ENCODE measurements at regions not wholly inside any gene's neighbourhood (a gene's known extent, or its start where the extent isn't known, plus 50 kb on each side); places are given as distances from the start of the nearest gene placed in this dataset.
"Not testable (repeated sequence)": the region's sequence is repeated elsewhere in the genome, so short reads cannot be mapped to it uniquely, and the experiment has no call there.

- Mint-ChIP-seq H3K4me3 (no peak overlapping the region), H3K4me1 (no peaks in the 10 kb centered on the region), H3K9me3 (peaks cover 6 to 8% of the 10 kb centered on the region in 2 donors), H3K27me3 (ENCODE audit: low read depth in 2 of 2) (no peaks in the 10 kb centered on the region), H3K36me3 (no peaks in the 10 kb centered on the region), H3K27ac (no peak overlapping the region)
- no peak for ATAC-seq
- no peaks in the 10 kb centered on the region for H3K36me3 ChIP-seq (ENCODE audit: control insufficient read depth, insufficient read depth, low read length)
- no peak overlapping the region for H3K4me3 ChIP-seq (ENCODE audit: low read length)
- no peaks in the 10 kb centered on the region for H3K27me3 ChIP-seq (ENCODE audit: control insufficient read depth, insufficient read depth, low read length)
- intact Hi-C loops (cut with micrococcal nuclease): no loop called here
- no peak overlapping the region for H3K27ac ChIP-seq (ENCODE audit: low read length)
- peak in 1 of 2 donors; percentile 3 for DNase-seq
- no peaks in the 10 kb centered on the region for H3K4me1 ChIP-seq (ENCODE audit: control insufficient read depth, insufficient read depth, low read length)
- H3K9me3 ChIP-seq (ENCODE audit: control insufficient read depth, insufficient read depth, low read length): peaks cover 2% of the 10 kb centered on the region
- no CpG with 5 or more reads among the region's 1 CpG for WGBS (ENCODE audit: insufficient coverage)
- no peak for TF ChIP-seq CTCF (IDR thresholded peaks at IDR 0.05)
Measured at GRCh38 chr6:68087399-68088133, 547.5 kb upstream of the ADGRB3 start.

GRCh38 chr6:68086199-68086598 is 548.9 kb upstream of the ADGRB3 start:
- Histone ChIP-seq H3K27ac (ENCODE audit: low read length) (no peak overlapping the region), H3K27me3 (ENCODE audit: control insufficient read depth, insufficient read depth, low read length) (no peaks in the 10 kb centered on the region), H3K4me1 (ENCODE audit: control insufficient read depth, insufficient read depth, low read length) (no peaks in the 10 kb centered on the region), H3K4me3 (ENCODE audit: low read length) (no peak overlapping the region), H3K36me3 (ENCODE audit: control insufficient read depth, insufficient read depth, low read length) (no peaks in the 10 kb centered on the region), H3K9me3 (ENCODE audit: control insufficient read depth, insufficient read depth, low read length) (peaks cover 2% of the 10 kb centered on the region)
- H3K9me3 Mint-ChIP-seq: peaks cover 6 to 8% of the 10 kb centered on the region in 2 donors
- intact Hi-C loops (cut with micrococcal nuclease): no loop called here
- no peaks in the 10 kb centered on the region for H3K36me3 Mint-ChIP-seq
- no peak for ATAC-seq
- 82% methylated on average over 4 of the region's 4 CpGs for WGBS (ENCODE audit: insufficient coverage)
- TF ChIP-seq CTCF (IDR thresholded peaks at IDR 0.05): no peak
- no peak for DNase-seq
- H3K27ac Mint-ChIP-seq: no peak overlapping the region
- H3K4me1 Mint-ChIP-seq: no peaks in the 10 kb centered on the region
- no peaks in the 10 kb centered on the region for H3K27me3 Mint-ChIP-seq (ENCODE audit: low read depth in 2 of 2)
- H3K4me3 Mint-ChIP-seq: no peak overlapping the region

GRCh38 chr6:68085599-68085998 is 549.5 kb upstream of the ADGRB3 start:
- H3K27me3 Mint-ChIP-seq (ENCODE audit: low read depth in 2 of 2); H3K27ac ChIP-seq (ENCODE audit: low read length); H3K4me1 Mint-ChIP-seq; intact Hi-C loops (cut with micrococcal nuclease); H3K27me3 ChIP-seq (ENCODE audit: control insufficient read depth, insufficient read depth, low read length); DNase-seq; ATAC-seq; H3K27ac Mint-ChIP-seq; H3K36me3 Mint-ChIP-seq; H3K36me3 ChIP-seq (ENCODE audit: control insufficient read depth, insufficient read depth, low read length); H3K4me1 ChIP-seq (ENCODE audit: control insufficient read depth, insufficient read depth, low read length); H3K9me3 ChIP-seq (ENCODE audit: control insufficient read depth, insufficient read depth, low read length); H3K4me3 ChIP-seq (ENCODE audit: low read length); H3K4me3 Mint-ChIP-seq: not testable (repeated sequence)
- H3K9me3 Mint-ChIP-seq: peaks cover 6 to 11% of the 10 kb centered on the region in 2 donors
- WGBS (ENCODE audit: insufficient coverage): 94% methylated on average over 4 of the region's 4 CpGs

DNA sequence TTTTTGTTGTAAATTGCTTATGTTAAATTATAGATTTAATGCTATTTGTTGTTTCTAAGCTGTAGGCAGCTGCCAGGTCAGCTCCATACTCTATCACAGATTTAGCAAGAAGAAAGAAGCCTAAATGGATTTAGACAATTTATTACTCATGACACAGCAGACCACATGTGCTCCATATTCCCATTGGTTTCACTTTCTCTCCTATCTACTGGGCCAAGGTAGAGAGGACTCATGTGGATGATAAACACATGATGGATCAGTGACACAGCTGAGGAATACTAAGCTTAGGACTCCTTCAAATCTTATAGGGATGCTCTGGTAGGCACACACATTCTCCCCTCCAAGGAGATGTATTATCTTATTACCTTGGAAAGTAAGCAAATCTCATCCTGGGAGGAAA is 553.0 kb upstream of the ADGRB3 start:
- ATAC-seq (no peak), DNase-seq (no peak)
- Mint-ChIP-seq H3K4me3 (no peak overlapping the region), H3K27ac (no peak overlapping the region), H3K9me3 (peaks cover 8 to 12% of the 10 kb centered on the region in 2 donors), H3K27me3 (ENCODE audit: low read depth in 2 of 2) (no peaks in the 10 kb centered on the region), H3K36me3 (peaks cover 7% of the 10 kb centered on the region), H3K4me1 (no peaks in the 10 kb centered on the region)
- H3K27me3 ChIP-seq (ENCODE audit: control insufficient read depth, insufficient read depth, low read length): no peaks in the 10 kb centered on the region
- H3K4me1 ChIP-seq (ENCODE audit: control insufficient read depth, insufficient read depth, low read length): no peaks in the 10 kb centered on the region
- no peak overlapping the region for H3K27ac ChIP-seq (ENCODE audit: low read length)
- peaks cover 2% of the 10 kb centered on the region for H3K9me3 ChIP-seq (ENCODE audit: control insufficient read depth, insufficient read depth, low read length)
- no peak overlapping the region for H3K4me3 ChIP-seq (ENCODE audit: low read length)
- intact Hi-C loops (cut with micrococcal nuclease): no loop called here
- no peaks in the 10 kb centered on the region for H3K36me3 ChIP-seq (ENCODE audit: control insufficient read depth, insufficient read depth, low read length)
- no peak for TF ChIP-seq CTCF (IDR thresholded peaks at IDR 0.05)
